Neuronal stem cell (in vitro differentiated cells): ENCODE measurements at regions not wholly inside any gene's neighbourhood (a gene's known extent, or its start where the extent isn't known, plus 50 kb on each side); places are given as distances from the start of the nearest gene placed in this dataset.

Source experiments
- DNase-seq: peaks from one replicate; pipeline ENCODE4 v3.0.0-alpha.2; 2013; ENCODE audit warnings: low spot score
- H2AFZ ChIP-seq: one replicate; pipeline ENCODE4 v1.6.1; 2013; ENCODE audit warnings: mild to moderate bottlenecking, low read length, inconsistent platforms
- H2AK5ac ChIP-seq: 2 replicates; pipeline ENCODE4 v1.6.1; 2013; ENCODE audit warnings: low read depth, mild to moderate bottlenecking, inconsistent platforms, low read length, moderate library complexity, mixed read lengths
- H2BK120ac ChIP-seq: 2 replicates; pipeline ENCODE4 v1.6.1; 2013; ENCODE audit warnings: low read depth, mild to moderate bottlenecking, inconsistent platforms, low read length, moderate library complexity, mixed read lengths
- H2BK12ac ChIP-seq: one replicate; pipeline ENCODE4 v1.6.1; 2013; ENCODE audit warnings: low read length, inconsistent platforms
- H2BK15ac ChIP-seq: 2 replicates; pipeline ENCODE4 v1.6.1; 2013; ENCODE audit warnings: mild to moderate bottlenecking, low read length, inconsistent platforms, mixed read lengths
- H2BK5ac ChIP-seq: one replicate; pipeline ENCODE4 v1.6.1; 2013; ENCODE audit warnings: inconsistent platforms, mild to moderate bottlenecking, low read length, moderate library complexity
- H3K14ac ChIP-seq: one replicate; pipeline ENCODE4 v1.6.1; 2013; ENCODE audit warnings: low read length, inconsistent platforms
- H3K18ac ChIP-seq: 2 replicates; pipeline ENCODE4 v1.6.1; 2013; ENCODE audit warnings: low read length, inconsistent platforms
- H3K23ac ChIP-seq: 2 replicates; pipeline ENCODE4 v1.6.1; 2013; ENCODE audit warnings: low read depth, mild to moderate bottlenecking, mixed read lengths, low read length, inconsistent platforms; ENCODE audit not compliant: poor library complexity
- H3K27ac ChIP-seq: replicated peaks from 3 replicates; pipeline ENCODE4 v1.5.1; 2013; ENCODE audit warnings: low read length, inconsistent platforms
- H3K27me3 ChIP-seq, 3 experiments: 2 replicates each; pipeline ENCODE4 v1.6.1; 2013; ENCODE audit warnings: low read length in 3 of 3, mild to moderate bottlenecking in 2 of 3, inconsistent platforms in 1 of 3, low read depth in 1 of 3, mixed read lengths in 1 of 3, moderate library complexity in 1 of 3; ENCODE audit not compliant: control insufficient read depth in 3 of 3, insufficient read depth in 3 of 3
- H3K36me3 ChIP-seq, 2 donors: replicated peaks in 1 of 2; 2 replicates each; pipeline ENCODE4 v1.6.1; 2013; ENCODE audit warnings: low read length in 2 of 2; ENCODE audit not compliant: control insufficient read depth in 2 of 2, insufficient read depth in 2 of 2
- H3K4ac ChIP-seq: 2 replicates; pipeline ENCODE4 v1.6.1; 2013; ENCODE audit warnings: inconsistent platforms, mild to moderate bottlenecking, low read length, moderate library complexity
- H3K4me1 ChIP-seq, 2 donors: 1 replicate in 1 of 2; 2 replicates in 1 of 2; pipeline ENCODE4 v1.6.1; 2013; ENCODE audit warnings: low read length in 2 of 2, low read depth in 1 of 2; ENCODE audit not compliant: control insufficient read depth in 2 of 2, insufficient read depth in 1 of 2
- H3K4me2 ChIP-seq: one replicate; pipeline ENCODE4 v1.6.1; 2013; ENCODE audit warnings: mild to moderate bottlenecking, low read length, inconsistent platforms; ENCODE audit not compliant: insufficient read depth, poor library complexity, severe bottlenecking
- H3K4me3 ChIP-seq, 2 donors: 2 replicates each; pipeline ENCODE4 v1.5.1; 2013; ENCODE audit warnings: low read length in 2 of 2, mild to moderate bottlenecking in 2 of 2, inconsistent platforms in 1 of 2, moderate library complexity in 1 of 2
- H3K79me1 ChIP-seq: one replicate; pipeline ENCODE4 v1.6.1; 2013; ENCODE audit warnings: low read depth, mild to moderate bottlenecking, inconsistent platforms, low read length, moderate library complexity
- H3K9ac ChIP-seq: one replicate; pipeline ENCODE4 v1.6.1; 2013; ENCODE audit warnings: mild to moderate bottlenecking, low read depth, low read length, inconsistent platforms; ENCODE audit not compliant: poor library complexity
- H3K9me3 ChIP-seq, 2 donors: replicated peaks in 1 of 2; 2 replicates each; pipeline versions ENCODE3 to v1.6.1; 2013; ENCODE audit warnings: low read length in 2 of 2, mild to moderate bottlenecking in 2 of 2, inconsistent platforms in 1 of 2, low read depth in 1 of 2, mixed read lengths in 1 of 2, moderate library complexity in 1 of 2; ENCODE audit not compliant: control insufficient read depth in 2 of 2, insufficient read depth in 1 of 2
- H4K8ac ChIP-seq: one replicate; pipeline ENCODE4 v1.6.1; 2013; ENCODE audit warnings: low read depth, mild to moderate bottlenecking, inconsistent platforms, low read length, moderate library complexity
- H4K91ac ChIP-seq: one replicate; pipeline ENCODE4 v1.6.1; 2013; ENCODE audit warnings: low read length, low read depth, mild to moderate bottlenecking, inconsistent platforms; ENCODE audit not compliant: poor library complexity
- WGBS, 2 donors: extraction: QIAGEN DNeasy Blood & Tissue Kit; methylation state at CpG; one replicate each; pipeline ENCODE4 v1.1.7; 2013; ENCODE audit warnings: missing lambda C conversion rate in 2 of 2, mixed read lengths in 1 of 2; ENCODE audit not compliant: insufficient read length in 2 of 2, insufficient replicate concordance in 1 of 2; ENCODE audit errors: extremely low coverage in 2 of 2; 5-methylcytosine and 5-hydroxymethylcytosine counted together

- Histone ChIP-seq H3K4ac (no peak overlapping the region), H3K9ac (no peak overlapping the region), H3K4me2 (no peak overlapping the region), H3K79me1 (no peaks in the 10 kb centered on the region), H3K27me3 (no peaks in the 10 kb centered on the region), H3K36me3 (peaks cover 0 to 72% of the 10 kb centered on the region in 2 donors), H2BK12ac (no peak overlapping the region), H3K27ac (no peak overlapping the region), H2AK5ac (no peak overlapping the region), H3K14ac (no peak overlapping the region), H4K8ac (no peak overlapping the region), H3K4me3 (no peak overlapping the region), H2AFZ (no peak overlapping the region), H3K4me1 (peaks cover 19 to 41% of the 10 kb centered on the region in 2 donors), H3K9me3 (peaks cover 0 to 12% of the 10 kb centered on the region in 2 donors), H2BK5ac (no peak overlapping the region), H2BK120ac (no peak overlapping the region), H2BK15ac (no peak overlapping the region), H3K18ac (no peak overlapping the region), H4K91ac (no peak overlapping the region), H3K23ac (no peak overlapping the region)
- no CpG with 5 or more reads among the region's 8 CpGs for WGBS, 2 donors
- no peak for DNase-seq
Observed at GRCh38 chr1:232576537-232576936, 53.4 kb downstream of the SIPA1L2 start.

GRCh38 chr1:232575763-232576040 lies 54.2 kb downstream of the SIPA1L2 start:
- no peak overlapping the region for H2BK5ac ChIP-seq
- H3K14ac ChIP-seq, result no peak overlapping the region
- no peak overlapping the region for H2BK15ac ChIP-seq
- H3K27me3 ChIP-seq, result no peaks in the 10 kb centered on the region
- no CpG with 5 or more reads among the region's 5 CpGs for WGBS, 2 donors
- no peak overlapping the region for H2BK120ac ChIP-seq
- H3K36me3 ChIP-seq, result peaks cover 0 to 78% of the 10 kb centered on the region in 2 donors
- no peak overlapping the region for H3K27ac ChIP-seq
- no peak overlapping the region for H4K8ac ChIP-seq
- no peak overlapping the region for H2AFZ ChIP-seq
- no peak overlapping the region for H4K91ac ChIP-seq
- H3K4me1 ChIP-seq, result peaks cover 15 to 37% of the 10 kb centered on the region in 2 donors
- H2AK5ac ChIP-seq, result no peak overlapping the region
- no peak overlapping the region for H3K23ac ChIP-seq
- H3K4me2 ChIP-seq, result no peak overlapping the region
- H3K9me3 ChIP-seq, result peaks cover 0 to 14% of the 10 kb centered on the region in 2 donors
- no peak for DNase-seq
- no peak overlapping the region for H3K9ac ChIP-seq
- H3K18ac ChIP-seq, result no peak overlapping the region
- no peak overlapping the region for H3K4me3 ChIP-seq
- H2BK12ac ChIP-seq, result no peak overlapping the region
- no peaks in the 10 kb centered on the region for H3K79me1 ChIP-seq
- no peak overlapping the region for H3K4ac ChIP-seq

DNA sequence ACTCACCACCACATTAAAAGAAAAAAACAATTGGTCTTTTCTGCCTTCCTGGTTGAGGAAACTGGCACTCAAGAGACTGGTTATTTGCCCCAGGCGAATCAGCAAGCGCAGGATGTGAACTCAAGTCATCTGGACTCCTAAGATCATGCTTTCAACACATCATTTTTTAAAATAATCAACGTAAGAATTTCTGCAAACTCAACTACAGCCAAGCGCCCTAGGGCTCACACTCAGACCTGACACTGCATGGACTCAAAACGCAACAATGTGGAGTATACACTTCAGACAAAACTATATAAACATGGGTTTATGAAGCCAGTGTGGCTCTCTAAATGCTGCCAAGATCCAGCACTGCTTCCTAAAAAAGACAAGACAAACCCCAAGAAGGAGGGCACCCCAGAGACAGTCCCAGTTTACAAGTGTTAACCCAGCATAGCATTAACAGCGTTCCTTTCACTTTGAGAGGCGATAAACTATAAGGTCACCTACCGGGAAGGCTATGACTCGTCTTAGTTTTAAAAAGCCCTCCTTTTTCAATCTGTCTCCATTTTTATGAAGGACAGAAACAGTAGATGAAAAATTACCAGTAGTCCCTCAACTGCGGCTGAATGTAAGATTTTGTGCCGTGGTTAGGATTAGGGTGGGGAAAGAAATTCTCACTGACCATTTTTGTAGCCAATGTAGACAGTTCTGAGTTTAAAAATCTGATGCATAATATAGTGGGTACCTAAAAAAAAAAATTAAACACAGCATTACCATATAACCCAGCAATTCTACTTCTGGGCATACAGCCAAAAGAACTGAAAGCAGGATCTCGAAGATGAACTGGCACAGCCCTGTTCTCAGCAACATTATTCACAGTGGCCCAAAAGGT lies 54.8 kb downstream of the SIPA1L2 start:
- Histone ChIP-seq H3K9me3 (peaks cover 0 to 14% of the 10 kb centered on the region in 2 donors), H3K18ac (no peak overlapping the region), H2AFZ (no peak overlapping the region), H3K79me1 (no peaks in the 10 kb centered on the region), H4K8ac (no peak overlapping the region), H2BK120ac (no peak overlapping the region), H3K4ac (no peak overlapping the region), H2BK15ac (no peak overlapping the region), H3K27ac (no peak overlapping the region), H2BK12ac (no peak overlapping the region), H3K36me3 (peaks cover 0 to 77% of the 10 kb centered on the region in 2 donors), H4K91ac (no peak overlapping the region), H3K27me3 (no peaks in the 10 kb centered on the region), H3K14ac (no peak overlapping the region), H2AK5ac (no peak overlapping the region), H3K4me1 (peaks cover 12 to 33% of the 10 kb centered on the region in 2 donors), H3K4me2 (no peak overlapping the region), H3K4me3 (no peak overlapping the region), H2BK5ac (no peak overlapping the region), H3K23ac (no peak overlapping the region), H3K9ac (no peak overlapping the region)
- no peak for DNase-seq
- no CpG with 5 or more reads among the region's 12 CpGs for WGBS, 2 donors

DNA sequence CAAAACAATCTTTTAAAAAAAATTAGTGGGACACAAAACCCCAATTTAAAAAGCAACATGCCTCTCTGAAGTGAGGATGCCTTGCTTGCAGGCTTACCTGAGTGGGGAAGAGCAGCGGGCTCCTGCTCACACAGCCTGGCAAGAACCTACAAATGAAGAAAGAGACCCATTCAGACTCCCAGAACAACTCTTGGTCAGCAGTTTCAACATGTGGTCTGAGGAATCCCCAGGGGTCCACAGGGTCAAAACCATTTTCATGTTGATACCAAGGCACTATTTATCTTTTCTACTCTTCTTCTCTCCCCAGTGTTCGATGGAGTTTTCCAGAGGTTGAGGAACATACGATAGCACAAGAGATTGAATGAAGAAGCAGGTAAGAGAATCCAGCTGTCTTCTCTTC lies 55.9 kb downstream of the SIPA1L2 start:
- H3K14ac ChIP-seq, result no peak overlapping the region
- DNase-seq, result no peak
- H3K79me1 ChIP-seq, result no peaks in the 10 kb centered on the region
- no peak overlapping the region for H2AFZ ChIP-seq
- no peak overlapping the region for H3K4me3 ChIP-seq
- no peak overlapping the region for H3K23ac ChIP-seq
- no peak overlapping the region for H2BK15ac ChIP-seq
- H2BK12ac ChIP-seq, result no peak overlapping the region
- no peak overlapping the region for H2BK120ac ChIP-seq
- H4K91ac ChIP-seq, result no peak overlapping the region
- no peak overlapping the region for H3K4me2 ChIP-seq
- peaks cover 0 to 14% of the 10 kb centered on the region in 2 donors for H3K9me3 ChIP-seq
- no peak overlapping the region for H3K18ac ChIP-seq
- no peak overlapping the region for H3K4ac ChIP-seq
- H3K36me3 ChIP-seq, result peaks cover 0 to 80% of the 10 kb centered on the region in 2 donors
- H3K9ac ChIP-seq, result no peak overlapping the region
- no peak overlapping the region for H3K27ac ChIP-seq
- no peak overlapping the region for H2AK5ac ChIP-seq
- no peaks in the 10 kb centered on the region for H3K27me3 ChIP-seq
- H3K4me1 ChIP-seq, result peaks cover 10 to 22% of the 10 kb centered on the region in 2 donors
- WGBS, 2 donors, result no CpG with 5 or more reads among the region's 3 CpGs
- no peak overlapping the region for H4K8ac ChIP-seq
- no peak overlapping the region for H2BK5ac ChIP-seq
